GM21447 (cell line): ENCODE measurements at regions not wholly inside any gene's neighbourhood (a gene's known extent, or its start where the extent isn't known, plus 50 kb on each side); places are given as distances from the start of the nearest gene placed in this dataset.
"Not testable (repeated sequence)": the region's sequence is repeated elsewhere in the genome, so short reads cannot be mapped to it uniquely, and the experiment has no call there.

Experiments
- ATAC-seq: cut with Tn5 transposase; IDR thresholded peaks from one replicate; pipeline ENCODE4 v1.9.1; 2021; ENCODE audit not compliant: unreplicated experiment

DNA sequence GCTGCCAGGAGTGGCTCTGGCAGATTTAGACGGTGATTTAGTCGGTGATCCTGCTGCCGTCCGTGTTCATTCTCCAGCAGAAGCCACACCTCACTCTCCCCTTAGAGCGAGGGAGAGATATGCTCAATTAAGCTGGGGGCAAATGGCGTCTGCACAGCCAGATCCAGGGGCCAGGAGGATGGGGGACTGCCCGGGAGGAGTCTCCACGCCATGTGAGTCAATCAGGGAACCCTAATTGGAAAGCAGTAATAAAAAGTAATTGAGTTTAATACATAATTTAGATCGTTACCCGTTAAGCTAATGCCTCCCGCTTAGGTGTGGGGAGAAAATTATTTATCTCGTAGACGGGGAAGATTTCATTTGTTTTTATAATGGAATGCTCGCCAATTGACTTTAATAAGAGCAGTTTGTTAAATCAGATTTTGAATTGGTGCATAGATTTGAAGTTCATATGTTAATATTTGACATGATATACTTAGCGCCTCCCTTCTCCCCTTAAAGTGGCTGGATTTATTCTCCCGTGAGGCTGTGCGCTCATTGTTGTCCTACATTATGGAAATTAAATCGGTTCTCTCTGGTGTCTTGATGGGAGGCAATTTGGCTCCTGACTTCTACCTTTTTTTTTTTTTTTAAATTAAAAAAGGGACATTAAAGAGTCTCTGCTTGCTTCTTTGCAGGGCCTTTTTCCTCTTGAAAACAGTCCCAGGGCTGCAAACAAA, 104.9 kb upstream of the C14orf180 start:
- no peak for ATAC-seq

DNA sequence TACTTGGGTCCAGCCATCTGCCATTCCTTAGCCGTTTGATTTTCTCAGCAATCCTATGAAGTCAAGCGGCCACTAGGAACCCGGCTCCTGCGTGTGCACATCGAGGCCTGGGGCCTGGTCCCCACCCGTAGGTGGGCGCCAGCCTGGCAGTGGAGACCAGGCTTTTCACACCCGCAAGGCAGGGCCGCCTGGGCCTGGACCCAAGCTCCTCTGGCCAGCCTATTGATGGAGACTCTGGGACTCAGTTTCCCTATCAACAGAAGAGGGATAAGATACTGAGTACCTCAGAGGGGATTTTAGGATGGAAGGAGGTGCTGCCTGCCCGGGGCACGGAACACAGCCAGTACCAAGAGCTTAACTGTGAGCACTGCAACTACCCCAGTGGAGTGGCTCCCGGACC, 104.3 kb upstream of the C14orf180 start:
- ATAC-seq = no peak

DNA sequence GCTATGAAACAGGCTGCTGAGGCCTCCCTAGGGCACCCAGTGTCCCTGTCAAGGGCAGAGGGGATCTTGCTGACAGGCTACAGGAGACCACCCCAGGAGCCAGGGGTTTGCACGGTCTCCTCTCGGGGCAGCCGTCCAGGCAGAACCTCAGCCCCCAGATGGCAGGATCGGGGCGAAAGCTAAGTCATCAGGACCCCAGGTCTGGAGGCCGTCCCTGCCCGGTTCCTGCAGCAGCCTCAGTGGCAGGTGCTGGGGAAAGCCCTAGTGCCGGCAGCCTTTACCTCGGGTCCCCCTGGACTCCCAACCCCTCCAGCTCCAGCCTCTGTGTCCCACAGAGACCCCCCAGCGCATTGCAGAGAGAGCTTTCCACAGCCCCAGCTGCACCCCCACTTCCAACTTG, 103.8 kb upstream of the C14orf180 start:
- ATAC-seq = no peak

DNA sequence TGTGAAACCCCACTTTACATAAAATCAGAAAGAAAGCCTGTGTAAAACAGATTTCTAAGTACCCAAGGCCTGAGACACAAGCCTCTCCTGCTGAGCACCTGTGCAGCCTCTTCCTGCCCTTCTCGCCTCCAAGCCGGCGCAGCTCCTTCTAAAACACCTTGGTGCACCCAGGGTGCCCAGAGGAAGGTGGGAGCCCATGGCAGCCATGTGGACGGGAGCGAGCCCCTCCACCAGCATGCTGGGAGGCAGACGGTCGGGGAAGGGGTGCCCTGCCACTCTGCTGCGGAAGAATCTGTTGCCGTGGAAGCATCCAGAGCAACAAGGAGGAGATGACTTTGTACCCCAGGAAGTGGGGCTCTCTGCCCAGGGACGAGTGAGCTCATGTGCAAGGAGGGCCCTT, 103.1 kb upstream of the C14orf180 start:
- ATAC-seq = no peak

DNA sequence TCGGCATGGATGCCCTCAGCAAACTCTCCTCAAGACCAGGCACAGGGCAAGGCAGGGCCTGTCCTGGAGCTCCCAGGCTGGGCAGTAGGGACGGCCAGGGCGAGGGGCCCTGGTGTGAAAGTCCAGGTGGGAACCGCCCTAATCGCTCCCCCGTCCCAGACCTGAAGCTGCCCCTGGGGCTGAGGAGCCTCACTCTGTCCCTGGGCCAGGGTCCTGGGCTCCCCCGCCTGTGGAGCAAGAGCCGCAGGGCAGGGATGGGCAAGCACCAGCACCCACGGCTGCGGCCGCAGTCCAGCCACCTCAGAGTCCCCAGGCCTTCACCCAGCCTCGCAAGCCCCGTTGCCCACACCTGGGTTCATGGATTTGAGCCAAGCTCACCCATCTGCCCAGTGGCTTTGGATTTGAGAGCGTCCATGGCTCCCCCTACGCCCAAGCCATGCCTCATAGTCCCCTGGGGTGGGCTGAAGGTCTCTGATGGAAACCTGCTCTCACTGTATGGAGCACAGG, 102.4 kb upstream of the C14orf180 start:
- no peak for ATAC-seq

DNA sequence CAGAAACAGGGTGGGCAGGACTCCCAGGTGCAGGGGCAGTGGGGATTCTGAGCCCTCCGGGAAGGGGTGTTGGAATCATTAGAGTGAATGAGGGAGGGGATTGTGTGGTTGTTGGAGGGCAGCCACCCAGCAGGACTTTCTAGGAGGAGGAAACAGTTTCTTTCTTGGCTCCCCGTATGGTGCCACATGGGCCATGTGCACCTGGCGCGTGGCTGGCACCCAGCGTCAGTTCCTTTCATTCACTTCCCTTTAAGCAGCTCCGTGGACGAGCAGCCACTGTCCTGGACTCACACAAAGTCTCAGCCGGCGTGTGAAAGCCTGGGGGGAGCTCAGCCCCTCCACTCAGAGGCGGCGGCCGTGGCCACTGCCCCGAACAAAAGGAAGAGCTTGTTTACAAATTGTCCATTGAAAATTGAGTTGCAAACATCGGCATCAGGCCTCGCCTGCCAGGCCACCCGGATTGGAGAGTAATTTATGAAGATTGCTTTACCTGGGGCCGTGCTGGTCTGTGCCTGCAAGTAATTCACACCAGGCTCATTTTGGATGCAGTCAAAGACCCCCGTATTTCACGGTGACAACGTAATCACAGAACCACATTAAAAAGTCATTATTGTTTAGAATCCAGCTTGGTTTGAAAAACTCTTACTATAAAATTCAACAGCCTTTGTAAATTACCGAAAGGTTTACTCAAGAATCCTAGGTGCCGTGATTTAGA, 101.7 kb upstream of the C14orf180 start:
- ATAC-seq = no peak

DNA sequence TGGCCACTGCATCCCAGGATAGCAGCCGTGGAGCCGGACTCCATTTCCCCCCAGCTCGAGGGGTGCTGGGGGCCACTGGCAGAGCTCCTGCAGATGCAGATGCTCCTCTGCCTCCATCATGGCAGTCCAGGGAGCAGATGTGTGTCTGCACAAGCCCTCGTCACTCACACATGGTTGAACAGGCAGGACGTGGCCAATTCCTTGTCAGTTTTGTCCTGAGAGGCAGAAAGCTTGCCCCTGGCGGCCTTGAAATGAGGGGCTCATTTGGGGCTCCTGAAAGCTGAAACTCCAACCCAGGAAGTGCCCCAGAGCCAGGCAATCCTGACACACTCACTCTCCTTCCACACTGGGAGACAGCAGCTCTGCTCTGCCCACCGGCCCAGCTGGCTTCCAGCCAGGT, 100.9 kb upstream of the C14orf180 start:
- ATAC-seq = no peak

DNA sequence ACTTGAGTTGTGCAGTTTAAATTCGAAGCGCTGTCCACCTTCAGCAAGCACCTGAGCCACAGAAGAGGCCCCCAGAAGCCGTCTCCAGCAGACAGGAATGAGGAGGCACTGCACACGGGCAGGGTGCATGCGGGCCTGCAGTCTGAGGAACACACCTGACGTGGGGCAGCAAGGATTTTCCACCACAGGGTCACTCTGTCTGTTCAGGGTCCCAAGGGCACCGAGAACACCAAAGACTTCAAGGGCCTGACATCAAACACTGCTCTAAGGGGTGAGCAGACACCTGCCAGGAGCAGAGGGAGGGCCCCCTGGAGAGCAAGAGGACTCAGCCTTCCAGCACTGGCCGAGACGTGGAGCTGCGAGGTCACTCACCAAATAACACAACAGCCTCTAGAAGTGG, 99.7 kb upstream of the C14orf180 start:
- no peak for ATAC-seq

DNA sequence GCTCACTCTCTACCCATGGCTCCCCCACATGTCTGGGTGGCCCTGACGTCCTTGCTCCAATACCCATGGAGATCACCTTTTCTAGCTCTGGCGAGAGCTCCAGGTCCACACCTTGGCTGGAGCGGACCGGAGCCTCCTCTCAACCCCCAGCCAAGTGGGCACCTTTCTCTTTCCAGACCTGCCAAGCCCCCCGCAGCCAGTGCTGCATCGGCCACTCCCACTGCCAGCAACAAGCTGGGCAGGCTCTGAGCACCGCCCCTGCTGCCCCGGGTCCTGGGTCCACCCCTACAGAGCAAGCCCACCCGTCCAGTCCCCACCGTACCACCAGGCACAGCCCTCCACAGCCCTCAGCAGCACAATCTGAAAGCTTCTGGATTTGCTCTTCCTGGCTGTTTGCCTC, 98.2 kb upstream of the C14orf180 start:
- no peak for ATAC-seq

DNA sequence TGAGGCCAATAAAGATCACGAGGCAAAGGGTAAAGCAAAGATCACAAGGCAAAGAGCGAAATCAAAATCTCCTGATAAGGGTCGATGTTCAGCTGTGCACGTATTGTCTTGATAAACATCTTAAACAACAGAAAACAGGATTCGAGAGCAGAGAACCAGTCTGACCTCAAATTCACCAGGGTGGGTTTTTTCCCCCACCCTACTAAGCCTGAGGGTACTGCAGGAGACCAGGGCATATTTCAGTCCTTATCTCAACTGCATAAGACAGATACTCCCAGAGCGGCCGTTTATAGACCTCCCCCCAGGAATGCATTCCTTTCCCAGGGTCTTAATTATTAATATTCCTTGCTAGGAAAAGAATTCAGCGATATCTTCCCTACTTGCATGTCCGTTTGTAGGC, 97.5 kb upstream of the C14orf180 start:
- not testable (repeated sequence) for ATAC-seq

DNA sequence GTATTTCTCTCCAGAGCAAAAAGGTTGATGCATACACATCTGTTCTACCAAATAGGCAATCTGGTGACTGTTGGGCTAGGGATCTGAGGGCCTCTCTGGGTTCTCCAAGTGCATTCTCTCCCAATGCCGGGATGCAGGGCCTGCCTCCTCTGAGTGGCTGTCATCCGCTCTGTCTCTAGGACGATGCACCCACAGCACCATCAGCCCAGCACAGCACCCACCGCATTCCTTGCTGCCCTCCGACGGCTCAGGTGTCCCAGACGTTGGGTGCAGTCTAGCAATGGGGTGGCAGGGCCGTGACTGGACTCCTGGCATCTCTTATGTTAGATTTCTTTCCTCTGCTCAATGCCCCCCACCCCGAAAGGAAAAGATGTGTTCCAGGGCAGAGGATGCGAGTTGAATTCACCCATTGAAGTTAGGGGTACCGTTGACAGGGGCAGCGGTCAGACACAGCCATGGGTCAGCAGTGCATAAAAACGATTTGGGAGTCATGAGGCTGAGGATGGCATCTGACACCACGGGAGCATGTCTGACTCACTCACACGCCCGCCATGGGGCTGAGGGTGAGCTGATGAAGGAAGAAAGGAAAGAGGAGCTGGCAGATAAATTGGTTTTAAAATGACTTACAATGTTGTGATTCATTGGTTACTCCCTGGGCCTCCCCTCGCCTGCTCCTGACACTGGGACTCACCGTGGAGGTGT, 93.2 kb upstream of the C14orf180 start:
- no peak for ATAC-seq

DNA sequence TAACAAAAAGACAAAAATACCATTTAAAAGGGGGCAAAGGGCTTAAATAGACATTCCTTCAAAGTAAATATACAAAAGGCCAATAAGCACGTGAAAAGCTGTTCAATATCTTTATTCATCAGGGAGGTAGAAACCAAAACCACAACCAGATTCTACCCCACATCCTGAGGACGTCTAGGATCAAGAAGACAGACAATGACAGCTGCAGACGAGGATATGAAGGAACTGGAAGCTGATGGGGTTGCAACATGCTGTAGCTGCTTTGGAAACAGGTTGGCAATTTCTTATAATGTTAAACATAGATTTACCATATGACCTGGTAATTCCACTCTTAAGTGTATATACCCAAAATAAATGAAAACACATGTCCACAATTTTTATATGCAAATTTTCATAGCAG, 85.1 kb upstream of the C14orf180 start:
- ATAC-seq = no peak

DNA sequence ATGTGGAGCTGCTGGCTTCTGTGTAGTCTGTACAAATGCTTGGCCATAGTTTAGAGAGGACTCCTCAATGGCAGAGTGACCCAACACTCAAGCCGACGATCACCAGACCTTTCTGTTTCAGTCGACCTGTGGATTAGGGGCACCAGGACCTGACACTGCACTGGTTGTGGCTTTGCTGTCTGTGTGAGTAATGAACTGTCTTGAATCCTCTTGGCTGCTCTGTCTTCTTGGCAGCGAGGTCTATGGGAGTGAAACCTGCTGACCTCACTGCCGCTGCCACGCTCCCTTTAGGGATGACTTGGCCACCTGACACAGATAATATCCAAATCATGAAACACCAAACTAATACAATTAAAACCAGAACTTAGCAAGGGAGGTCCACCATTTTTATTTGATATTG, 83.5 kb upstream of the C14orf180 start:
- no peak for ATAC-seq

DNA sequence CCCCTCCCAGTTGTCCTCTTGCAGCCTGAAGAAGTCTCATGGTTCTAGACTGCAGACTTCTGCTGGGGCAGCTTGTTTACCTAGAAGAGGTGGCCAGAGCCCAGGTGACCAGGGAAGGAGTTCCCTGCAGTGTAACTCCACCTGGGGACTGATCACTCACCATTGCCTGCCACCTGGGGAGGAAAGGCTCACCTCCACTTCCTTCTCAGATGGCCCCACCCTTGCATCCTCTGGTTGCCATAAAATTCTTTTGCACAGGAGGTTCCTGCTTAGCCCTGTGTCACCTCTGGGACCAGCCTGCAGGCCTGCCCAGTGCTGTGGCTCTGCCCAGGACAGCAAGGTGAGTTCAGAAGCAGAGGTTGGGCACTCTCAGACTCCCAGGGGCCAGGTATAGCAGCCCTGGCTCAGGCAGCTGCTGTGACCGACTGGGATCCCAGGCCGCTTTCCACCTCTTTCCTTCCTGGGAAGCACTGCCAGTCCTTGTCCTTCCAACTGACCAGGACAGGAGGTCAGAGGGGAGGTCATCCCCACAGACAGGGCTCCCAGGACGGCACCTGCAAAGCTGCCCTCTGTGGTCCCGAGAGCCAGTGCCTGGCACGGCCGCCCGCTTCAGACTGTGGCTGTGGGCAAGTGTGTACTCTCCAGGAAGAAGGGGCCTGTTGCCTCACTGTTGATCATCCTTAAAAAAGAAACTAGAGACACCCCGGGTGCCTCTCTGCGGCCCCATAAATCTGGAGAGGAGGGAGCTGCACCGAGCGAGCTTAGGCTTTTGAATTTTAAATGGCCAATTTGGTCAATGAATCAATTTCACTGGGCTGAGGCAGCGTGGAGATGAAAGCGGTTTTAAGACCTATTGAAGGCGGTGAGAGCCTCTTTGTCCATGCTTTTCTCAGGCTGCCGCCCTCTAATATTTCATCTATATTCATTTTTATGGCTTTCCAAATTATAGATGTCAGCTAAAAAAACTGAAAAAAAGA, 79.5 kb upstream of the C14orf180 start:
- ATAC-seq = no peak

DNA sequence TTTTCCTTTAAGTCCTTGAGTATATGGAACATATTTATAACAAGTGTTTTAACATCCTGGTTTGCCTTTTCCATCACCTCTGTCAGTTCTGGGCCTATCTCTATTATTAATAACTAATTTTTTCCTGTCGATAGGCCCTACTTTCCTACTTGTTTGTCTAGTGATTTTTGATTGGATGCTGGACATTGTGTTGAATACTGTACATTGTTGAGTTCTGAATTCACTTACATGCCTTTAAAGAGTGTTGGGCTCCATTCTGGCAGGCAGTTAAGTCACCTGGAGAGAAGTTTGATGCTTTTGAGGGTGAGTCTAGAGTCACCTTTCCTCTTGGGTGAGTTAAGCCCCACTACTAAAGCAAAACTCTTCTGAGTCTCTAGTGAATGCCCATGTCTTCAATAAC, 77.5 kb upstream of the C14orf180 start:
- no peak for ATAC-seq

DNA sequence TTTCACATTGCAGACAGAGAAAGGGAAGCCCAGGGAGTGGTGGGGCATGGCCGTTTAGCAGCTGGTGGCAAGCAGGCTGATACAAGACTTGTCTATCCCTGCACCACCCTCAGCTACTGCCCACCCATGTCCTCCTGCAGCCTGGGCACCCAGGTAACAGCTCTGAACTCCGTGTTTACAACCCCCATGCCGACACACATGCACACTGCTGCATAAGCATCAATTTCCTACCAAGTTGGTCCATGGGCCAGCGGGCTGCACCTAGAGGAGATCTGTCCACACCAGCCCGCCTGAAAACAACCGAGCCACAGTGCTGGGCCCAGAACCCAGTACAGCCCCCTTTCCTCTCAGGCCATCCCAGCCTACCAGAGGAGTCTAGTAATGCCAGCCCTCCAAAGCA, 75.9 kb upstream of the C14orf180 start:
- no peak for ATAC-seq

DNA sequence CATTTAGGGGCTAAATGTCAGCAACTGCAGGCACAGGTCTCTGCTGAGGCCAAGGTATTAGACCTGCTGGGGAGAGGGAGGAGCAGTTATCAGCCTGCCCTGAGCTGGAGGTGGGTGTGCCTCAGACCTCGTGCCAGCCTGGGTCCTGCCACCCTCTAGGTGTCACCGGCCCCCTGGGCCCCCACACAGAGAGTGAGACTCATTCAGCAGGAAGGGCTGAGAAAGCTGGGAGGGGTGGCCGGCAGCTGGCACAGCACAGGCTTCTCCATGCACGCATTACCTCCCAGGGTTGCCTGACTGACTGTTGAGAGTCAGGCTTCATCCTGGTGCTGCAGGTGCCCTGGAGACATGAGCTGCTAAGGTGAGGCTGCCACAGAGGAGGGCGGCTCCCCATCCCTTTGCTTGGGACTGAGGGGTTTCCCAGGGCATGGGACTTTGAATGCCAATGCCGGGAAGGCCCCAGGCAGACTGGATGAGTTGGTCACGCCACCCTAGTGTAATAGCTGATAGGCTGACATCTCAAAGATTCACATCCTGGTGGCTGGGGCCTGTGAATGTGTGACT, 75.3 kb upstream of the C14orf180 start:
- ATAC-seq = no peak

DNA sequence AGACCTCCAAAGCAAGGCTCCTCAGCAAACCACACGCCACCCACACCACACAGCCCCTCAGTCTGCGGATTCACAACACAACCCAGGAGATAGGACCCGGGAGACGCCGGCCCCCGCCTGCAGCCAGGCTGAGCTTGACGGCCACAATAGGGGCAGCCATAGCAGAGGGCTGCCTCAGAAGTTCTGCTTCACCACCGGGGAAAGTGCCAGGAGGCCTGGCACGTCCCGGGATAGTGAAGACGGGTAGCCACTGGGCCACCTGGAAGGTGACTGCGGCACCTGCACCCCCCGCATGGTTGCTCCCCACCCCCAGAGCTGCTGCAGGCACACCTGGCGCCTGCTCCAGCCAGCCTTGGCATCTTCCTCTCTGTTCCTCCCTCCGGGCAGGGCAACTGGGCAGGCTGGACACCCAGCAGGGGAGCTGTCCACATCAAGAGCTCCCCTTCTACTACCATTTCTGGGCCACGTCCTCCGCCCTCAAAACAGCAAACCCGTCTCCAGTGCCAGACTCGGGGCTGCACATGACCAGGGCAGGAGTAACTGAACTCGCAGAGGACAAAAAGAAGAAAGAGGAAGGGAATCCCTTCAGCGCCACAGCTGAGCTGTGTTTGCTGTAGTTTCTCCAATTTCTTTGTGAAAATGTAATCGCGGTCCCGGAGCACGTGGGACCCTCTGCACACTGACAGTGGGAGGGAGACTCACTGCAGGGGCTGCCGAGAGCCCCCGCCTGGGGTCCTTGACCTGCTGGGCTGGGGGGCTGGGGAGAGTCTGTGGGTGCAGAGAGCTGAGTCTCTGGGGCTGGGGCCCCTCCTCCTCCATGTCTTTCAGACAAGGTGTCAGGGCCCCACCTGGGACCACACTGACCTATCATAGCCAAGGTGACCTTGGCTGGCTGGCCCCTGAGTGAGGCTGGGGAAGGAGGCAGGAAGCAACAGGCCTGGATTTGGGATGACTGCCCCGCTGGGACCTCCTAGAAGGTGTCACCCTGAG, 74.2 kb upstream of the C14orf180 start:
- no peak for ATAC-seq
